Adrenal gland (tissue), 5 donors: ENCODE measurements at regions not wholly inside any gene's neighbourhood (a gene's known extent, or its start where the extent isn't known, plus 50 kb on each side); places are given as distances from the start of the nearest gene placed in this dataset.

Experiments used
- POLR2A ChIP-seq, 2 donors: fragments of 450-650 bp; IDR thresholded peaks; one replicate each; pipeline ENCODE4 v1.6.1; 2017; ENCODE audit warnings: antibody characterized with exemption in 2 of 2, mild to moderate bottlenecking in 2 of 2, moderate library complexity in 1 of 2
- TF ChIP-seq, protein P1 (sequence below), 6 experiments: fragments of 450-650 bp in 4 of 6; fragments of 200-600 bp in 2 of 6; sonication (generic) in 1 of 6; IDR thresholded peaks; 1 replicate in 5 of 6; 2 replicates in 1 of 6; pipeline versions ENCODE4 v1.5.1 to v1.8.0; 2016 to 2021; ENCODE audit warnings: antibody characterized with exemption in 6 of 6, mild to moderate bottlenecking in 2 of 6, moderate library complexity in 1 of 6
- donor health status: DM: no; HTN: no; CAD: no.

GRCh38 chr10:131766096-131766495 is 134.7 kb upstream of the PPP2R2D start:
- TF ChIP-seq, protein P1, sequence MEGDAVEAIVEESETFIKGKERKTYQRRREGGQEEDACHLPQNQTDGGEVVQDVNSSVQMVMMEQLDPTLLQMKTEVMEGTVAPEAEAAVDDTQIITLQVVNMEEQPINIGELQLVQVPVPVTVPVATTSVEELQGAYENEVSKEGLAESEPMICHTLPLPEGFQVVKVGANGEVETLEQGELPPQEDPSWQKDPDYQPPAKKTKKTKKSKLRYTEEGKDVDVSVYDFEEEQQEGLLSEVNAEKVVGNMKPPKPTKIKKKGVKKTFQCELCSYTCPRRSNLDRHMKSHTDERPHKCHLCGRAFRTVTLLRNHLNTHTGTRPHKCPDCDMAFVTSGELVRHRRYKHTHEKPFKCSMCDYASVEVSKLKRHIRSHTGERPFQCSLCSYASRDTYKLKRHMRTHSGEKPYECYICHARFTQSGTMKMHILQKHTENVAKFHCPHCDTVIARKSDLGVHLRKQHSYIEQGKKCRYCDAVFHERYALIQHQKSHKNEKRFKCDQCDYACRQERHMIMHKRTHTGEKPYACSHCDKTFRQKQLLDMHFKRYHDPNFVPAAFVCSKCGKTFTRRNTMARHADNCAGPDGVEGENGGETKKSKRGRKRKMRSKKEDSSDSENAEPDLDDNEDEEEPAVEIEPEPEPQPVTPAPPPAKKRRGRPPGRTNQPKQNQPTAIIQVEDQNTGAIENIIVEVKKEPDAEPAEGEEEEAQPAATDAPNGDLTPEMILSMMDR (IDR thresholded peaks at IDR 0.05) = no peak
- no peak for TF ChIP-seq POLR2A (IDR thresholded peaks at IDR 0.05)
